Ishikawa (cell line): ENCODE measurements at regions not wholly inside any gene's neighbourhood (a gene's known extent, or its start where the extent isn't known, plus 50 kb on each side); places are given as distances from the start of the nearest gene placed in this dataset.

Source experiments
- CEBPB ChIP-seq: IDR thresholded peaks from 2 replicates; pipeline ENCODE4 v1.6.1; 2012
- EP300 ChIP-seq: IDR thresholded peaks from 2 replicates; pipeline ENCODE4 v1.6.1; 2012; ENCODE audit warnings: borderline replicate concordance
- MAX ChIP-seq: IDR thresholded peaks from 2 replicates; pipeline ENCODE4 v1.6.1; 2012
- RAD21 ChIP-seq: IDR thresholded peaks from 2 replicates; pipeline ENCODE4 v1.6.1; 2012; ENCODE audit warnings: low read depth
- TAF1 ChIP-seq: IDR thresholded peaks from 2 replicates; pipeline ENCODE4 v1.6.1; 2012; ENCODE audit warnings: low read depth, mild to moderate bottlenecking

GRCh38 chr9:73064315-73064714 is 87.3 kb upstream of the ANXA1 start:
- TF ChIP-seq RAD21 (no peak), TAF1 (no peak), EP300 (no peak), CEBPB (no peak), MAX (no peak)
